NCI-H82 (cell line): ENCODE measurements at regions not wholly inside any gene's neighbourhood (a gene's known extent, or its start where the extent isn't known, plus 50 kb on each side); places are given as distances from the start of the nearest gene placed in this dataset.

Source experiments
- DNase-seq: peaks from one replicate; lab custom pipeline; 2025; lab: John Stamatoyannopoulos, UW

- DNase-seq, result no peak
These were observed 73.2 kb upstream of the KLF4 start for GRCh38 chr9:107562798-107563197.

- no peak for DNase-seq
These were observed 70.0 kb upstream of the KLF4 start for GRCh38 chr9:107559494-107560086.

GRCh38 chr9:107557236-107557990 is 67.8 kb upstream of the KLF4 start:
- DNase-seq, result no peak

- no peak for DNase-seq
These were observed 65.1 kb upstream of the KLF4 start for GRCh38 chr9:107554636-107555035.

GRCh38 chr9:107548298-107549142 is 59.0 kb upstream of the KLF4 start:
- no peak for DNase-seq

GRCh38 chr9:107547772-107548297 is 58.3 kb upstream of the KLF4 start:
- no peak for DNase-seq

GRCh38 chr9:107547303-107547702 is 57.7 kb upstream of the KLF4 start:
- no peak for DNase-seq

GRCh38 chr9:107546859-107547258 is 57.3 kb upstream of the KLF4 start:
- DNase-seq, result no peak

GRCh38 chr9:107545036-107545435 is 55.5 kb upstream of the KLF4 start:
- peak; percentile 59 for DNase-seq

- DNase-seq, result no peak
These were observed 53.0 kb upstream of the KLF4 start for GRCh38 chr9:107542411-107543157.

- no peak for DNase-seq
These were observed 52.0 kb upstream of the KLF4 start for GRCh38 chr9:107541523-107541922.

- no peak for DNase-seq
These were observed 50.6 kb upstream of the KLF4 start for GRCh38 chr9:107540164-107540561.

GRCh38 chr9:107539427-107540163 is 50.0 kb upstream of the KLF4 start:
- no peak for DNase-seq
